HCT116 (cell line): ENCODE measurements at regions not wholly inside any gene's neighbourhood (a gene's known extent, or its start where the extent isn't known, plus 50 kb on each side); places are given as distances from the start of the nearest gene placed in this dataset.

Experiments
- ATAC-seq: fragments of 200-7000 bp; cut with Tn5 transposase; 2 replicates; pipeline ENCODE4 v1.9.1; 2020; ENCODE audit warnings: mild to moderate bottlenecking, moderate library complexity
- BruUV-seq: library from RNA; stranded (reverse); fragments of 400-500 nt; replicated peaks from 2 replicates; lab custom pipeline; 2021; lab: Mats Ljungman, UMichigan
- CTCF ChIA-PET: fragments of 300-600 bp; sonication (Branson Sonifier 250); formaldehyde crosslinking; loops from one replicate; lab custom pipeline; 2021; ENCODE audit warnings: antibody characterized with exemption; lab: Charles Lee
- POLR2A ChIA-PET: fragments of 300-600, 350-600 bp; sonication (Branson Sonifier 250); formaldehyde crosslinking; loops from one replicate; lab custom pipeline; 2021; ENCODE audit warnings: antibody characterized with exemption; lab: Charles Lee
- RAD21 ChIA-PET, 2 experiments: fragments of 300-600 bp; sonication (Branson Sonifier 250); formaldehyde crosslinking; loops; one replicate each; lab custom pipeline; 2023; ENCODE audit warnings: low total read pairs in 2 of 2; ENCODE audit not compliant: uncharacterized antibody in 2 of 2, unreplicated experiment in 2 of 2, low non-redundant PET in 1 of 2; lab: Charles Lee
- DNase-seq: peaks from one replicate; pipeline ENCODE4 v3.0.0-alpha.2; 2010; ENCODE audit warnings: low read depth, low spot score
- H2AFZ ChIP-seq: fragments of 200-600 bp; shearing (Covaris generic), sonication (generic); 2 replicates; pipeline ENCODE4 v1.6.1; 2017; ENCODE audit warnings: low read depth, mixed run types, mixed read lengths, antibody characterized with exemption, low read length; ENCODE audit not compliant: poor library complexity, severe bottlenecking
- H3K27ac ChIP-seq: 2 replicates; pipeline ENCODE4 v1.5.1; 2012; ENCODE audit warnings: low read depth, low read length
- H3K27me3 ChIP-seq: fragments of 200-600 bp; sonication (generic); 2 replicates; pipeline ENCODE4 v1.6.1; 2016; ENCODE audit warnings: mixed run types, low read length, mixed read lengths; ENCODE audit not compliant: insufficient read depth
- H3K36me3 ChIP-seq, 2 experiments: fragments of 200-500 bp in 1 of 2; fragments of 200-600 bp in 1 of 2; sonication (Bioruptor generic) in 1 of 2; sonication (generic) in 1 of 2; 2 replicates each; pipeline versions ENCODE4 v1.5.1 to v1.6.1; 2014 to 2016; ENCODE audit warnings: low read length in 2 of 2, inconsistent platforms in 1 of 2, mixed read lengths in 1 of 2, mixed run types in 1 of 2; ENCODE audit not compliant: insufficient read depth in 2 of 2, control insufficient read depth in 1 of 2
- H3K4me1 ChIP-seq, 2 experiments: fragments of 200-600 bp in 1 of 2; sonication (generic) in 1 of 2; 2 replicates each; pipeline versions ENCODE4 v1.5.1 to v1.6.1; 2012 to 2017; ENCODE audit warnings: low read length in 2 of 2, inconsistent platforms in 1 of 2, mild to moderate bottlenecking in 1 of 2, mixed read lengths in 1 of 2, mixed run types in 1 of 2, moderate library complexity in 1 of 2; ENCODE audit not compliant: insufficient read depth in 2 of 2, control insufficient read depth in 1 of 2
- H3K4me2 ChIP-seq: fragments of 200-600 bp; sonication (generic); 2 replicates; pipeline ENCODE4 v1.6.1; 2017; ENCODE audit warnings: mixed run types, low read length, mixed read lengths
- H3K4me3 ChIP-seq, 2 experiments: fragments of 200-600 bp in 1 of 2; sonication (generic) in 1 of 2; replicated peaks in 1 of 2; 2 replicates each; pipeline ENCODE4 v1.5.1; 2011 to 2016; ENCODE audit warnings: low read length in 2 of 2, control low read depth in 1 of 2, low read depth in 1 of 2, mild to moderate bottlenecking in 1 of 2, mixed read lengths in 1 of 2, mixed run types in 1 of 2
- H3K79me2 ChIP-seq: fragments of 200-600 bp; sonication (generic); 2 replicates; pipeline ENCODE4 v1.6.1; 2017; ENCODE audit warnings: mild to moderate bottlenecking, mixed run types, low read length, moderate library complexity, mixed read lengths; ENCODE audit not compliant: insufficient read depth
- H3K9ac ChIP-seq: fragments of 200-600 bp; sonication (generic); 2 replicates; pipeline ENCODE4 v1.6.1; 2016; ENCODE audit warnings: low read length, mixed read lengths
- H3K9me2 ChIP-seq: fragments of 200-600 bp; sonication (generic), shearing (Covaris generic); 2 replicates; pipeline ENCODE4 v1.6.1; 2017; ENCODE audit warnings: mixed run types, mild to moderate bottlenecking, moderate library complexity; ENCODE audit not compliant: insufficient read depth
- H3K9me3 ChIP-seq, 2 experiments: fragments of 200-500 bp in 1 of 2; fragments of 200-600 bp in 1 of 2; sonication (Bioruptor generic) in 1 of 2; sonication (generic) in 1 of 2; 2 replicates each; pipeline ENCODE4 v1.6.1; 2014 to 2017; ENCODE audit warnings: low read length in 2 of 2, mixed read lengths in 2 of 2, inconsistent platforms in 1 of 2, low read depth in 1 of 2, mild to moderate bottlenecking in 1 of 2, mixed run types in 1 of 2, moderate library complexity in 1 of 2; ENCODE audit not compliant: control insufficient read depth in 1 of 2, insufficient read depth in 1 of 2
- H4K20me1 ChIP-seq: fragments of 200-600 bp; sonication (generic), shearing (Covaris generic); 2 replicates; pipeline ENCODE4 v1.6.1; 2017; ENCODE audit warnings: mixed run types, mild to moderate bottlenecking, moderate library complexity; ENCODE audit not compliant: insufficient read depth
- CEBPB ChIP-seq: IDR thresholded peaks from 2 replicates; pipeline ENCODE4 v1.6.1; 2012; ENCODE audit warnings: low read depth
- EGR1 ChIP-seq: IDR thresholded peaks from 2 replicates; pipeline ENCODE4 v1.6.1; 2012; ENCODE audit warnings: low read depth
- EZH2phosphoT487 ChIP-seq: fragments of 200-600 bp; IDR thresholded peaks from 2 replicates; pipeline ENCODE4 v1.6.1; 2018; ENCODE audit warnings: antibody characterized with exemption, borderline replicate concordance
- FOSL1 ChIP-seq: IDR thresholded peaks from 2 replicates; pipeline ENCODE4 v1.6.1; 2012; ENCODE audit warnings: low read depth
- JUND ChIP-seq: IDR thresholded peaks from 2 replicates; pipeline ENCODE4 v1.6.1; 2012
- SP1 ChIP-seq: IDR thresholded peaks from 2 replicates; pipeline ENCODE4 v1.6.1; 2012; ENCODE audit warnings: low read depth
- SRF ChIP-seq: IDR thresholded peaks from 2 replicates; pipeline ENCODE4 v1.6.1; 2012; ENCODE audit warnings: low read depth
- TCF7L2 ChIP-seq: IDR thresholded peaks from 2 replicates; pipeline ENCODE4 v1.7.0; 2011; ENCODE audit warnings: borderline replicate concordance, inconsistent platforms; ENCODE audit not compliant: insufficient read depth, insufficient read length; ENCODE audit errors: extremely low read depth
- YY1 ChIP-seq: IDR thresholded peaks from 2 replicates; pipeline ENCODE4 v1.6.1; 2011; ENCODE audit warnings: low read length, low read depth, moderate library complexity, mild to moderate bottlenecking; ENCODE audit not compliant: insufficient replicate concordance; ENCODE audit errors: extremely low read depth
- ZFX ChIP-seq: fragments of 450-650 bp; IDR thresholded peaks from 2 replicates; pipeline ENCODE4 v1.6.1; 2017
- ZNF274 ChIP-seq: fragments of 200-500 bp; sonication (Bioruptor generic); IDR thresholded peaks from 2 replicates; pipeline ENCODE4 v1.6.1; 2014; ENCODE audit warnings: mild to moderate bottlenecking, low read depth, low read length, inconsistent platforms
- intact Hi-C: fragments of 100-400 bp; cut with micrococcal nuclease; formaldehyde crosslinking; loops from 2 replicates; pipeline ENCODE4 v1.10.0; 2022

DNA sequence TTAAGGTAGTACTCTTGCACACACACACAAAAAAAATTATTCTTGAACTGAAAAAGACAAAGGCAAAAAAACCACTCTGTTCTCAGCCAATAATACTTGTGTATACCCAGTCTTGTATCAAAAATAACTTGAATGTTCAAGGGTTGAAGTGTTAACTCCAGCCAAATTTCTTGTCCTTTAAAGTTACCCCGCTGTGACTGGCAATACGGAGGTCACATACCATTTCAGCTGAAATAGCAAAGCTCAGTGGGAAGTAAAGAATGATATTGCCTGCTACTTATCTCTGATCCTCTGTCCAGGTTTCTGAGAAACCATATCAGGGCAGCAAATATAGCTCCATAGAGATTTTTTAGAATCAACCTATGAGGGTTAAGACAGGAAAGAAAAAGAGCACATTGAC, 167.4 kb downstream of the C12orf50 start:
- Histone ChIP-seq H3K36me3 (no peaks in the 10 kb centered on the region), H3K27ac (no peak overlapping the region), H4K20me1 (no peaks in the 10 kb centered on the region), H3K9ac (no peak overlapping the region), H3K9me2 (no peaks in the 10 kb centered on the region), H3K79me2 (no peaks in the 10 kb centered on the region), H3K27me3 (no peaks in the 10 kb centered on the region), H2AFZ (no peak overlapping the region), H3K4me2 (no peak overlapping the region), H3K4me3 (no peak overlapping the region), H3K4me1 (no peaks in the 10 kb centered on the region), H3K9me3 (no peaks in the 10 kb centered on the region)
- no TSS peak for BruUV-seq
- POLR2A ChIA-PET: no interaction called here
- RAD21 ChIA-PET: no interaction called here
- DNase-seq (no peak), ATAC-seq (no peak)
- CTCF ChIA-PET: interaction anchor here (0.7 kb wide), 1 partner anchor 15 kb away, joined by 3 read pairs; no protein-coding TSS in a partner anchor
- intact Hi-C loops: no loop called here
- no peak for TF ChIP-seq ZFX
- TF ChIP-seq ZNF274: no peak
- no peak for TF ChIP-seq EZH2phosphoT487
- no peak for TF ChIP-seq JUND
- TF ChIP-seq SP1: no peak
- TF ChIP-seq FOSL1: no peak
- no peak for TF ChIP-seq SRF
- TF ChIP-seq CEBPB: no peak
- TF ChIP-seq TCF7L2: no peak

DNA sequence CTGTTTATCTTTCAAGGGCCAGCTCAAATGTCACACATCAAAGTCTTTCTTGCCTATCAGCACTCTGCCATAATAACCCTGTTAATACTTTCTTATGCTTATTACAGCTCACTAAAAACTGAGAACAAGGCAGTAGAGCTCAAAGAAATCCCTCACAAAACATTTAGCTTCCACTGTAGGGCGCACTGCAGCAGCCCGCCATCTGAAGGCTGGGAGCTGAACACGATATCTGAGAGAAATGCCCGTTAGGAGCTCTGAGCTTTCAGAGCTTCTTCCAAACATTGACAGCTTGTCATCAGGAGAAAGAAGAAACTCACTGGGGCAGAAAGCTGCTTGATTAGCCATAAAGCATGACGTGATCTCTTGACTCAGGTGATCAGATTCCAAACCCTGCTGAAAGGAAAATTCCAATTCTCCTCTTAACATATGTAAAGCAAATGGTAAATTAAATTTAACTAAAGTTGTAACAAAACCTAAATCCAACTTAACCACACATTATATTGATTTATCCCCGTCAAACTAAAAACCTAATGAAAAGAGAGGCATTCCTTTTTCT, 175.7 kb downstream of the C12orf50 start:
- H2AFZ ChIP-seq: no peak overlapping the region
- H3K27me3 ChIP-seq: no peaks in the 10 kb centered on the region
- ChIA-PET RAD21 (no interaction called here), POLR2A (no interaction called here), CTCF (no interaction called here)
- H3K36me3 ChIP-seq: no peaks in the 10 kb centered on the region
- H3K4me3 ChIP-seq: no peak overlapping the region
- H3K9ac ChIP-seq: no peak overlapping the region
- TF ChIP-seq EGR1 (no peak), YY1 (no peak)
- BruUV-seq: no TSS peak
- H3K27ac ChIP-seq: no peak overlapping the region
- ATAC-seq (no peak), DNase-seq (no peak)
- no peaks in the 10 kb centered on the region for H3K9me2 ChIP-seq
- intact Hi-C loops: loop anchor here (10.0 kb wide), 1 partner anchor 1589 kb away; no protein-coding TSS in a partner anchor
- H3K9me3 ChIP-seq: no peaks in the 10 kb centered on the region
- H3K4me2 ChIP-seq: no peak overlapping the region
- H3K4me1 ChIP-seq: no peaks in the 10 kb centered on the region
- no peaks in the 10 kb centered on the region for H3K79me2 ChIP-seq
- H4K20me1 ChIP-seq: no peaks in the 10 kb centered on the region
